ENCODE measurements at regions not wholly inside any gene's neighbourhood (a gene's known extent, or its start where the extent isn't known, plus 50 kb on each side); places are given as distances from the start of the nearest gene placed in this dataset.
"Not testable (repeated sequence)": the region's sequence is repeated elsewhere in the genome, so short reads cannot be mapped to it uniquely, and the experiment has no call there.

DNA sequence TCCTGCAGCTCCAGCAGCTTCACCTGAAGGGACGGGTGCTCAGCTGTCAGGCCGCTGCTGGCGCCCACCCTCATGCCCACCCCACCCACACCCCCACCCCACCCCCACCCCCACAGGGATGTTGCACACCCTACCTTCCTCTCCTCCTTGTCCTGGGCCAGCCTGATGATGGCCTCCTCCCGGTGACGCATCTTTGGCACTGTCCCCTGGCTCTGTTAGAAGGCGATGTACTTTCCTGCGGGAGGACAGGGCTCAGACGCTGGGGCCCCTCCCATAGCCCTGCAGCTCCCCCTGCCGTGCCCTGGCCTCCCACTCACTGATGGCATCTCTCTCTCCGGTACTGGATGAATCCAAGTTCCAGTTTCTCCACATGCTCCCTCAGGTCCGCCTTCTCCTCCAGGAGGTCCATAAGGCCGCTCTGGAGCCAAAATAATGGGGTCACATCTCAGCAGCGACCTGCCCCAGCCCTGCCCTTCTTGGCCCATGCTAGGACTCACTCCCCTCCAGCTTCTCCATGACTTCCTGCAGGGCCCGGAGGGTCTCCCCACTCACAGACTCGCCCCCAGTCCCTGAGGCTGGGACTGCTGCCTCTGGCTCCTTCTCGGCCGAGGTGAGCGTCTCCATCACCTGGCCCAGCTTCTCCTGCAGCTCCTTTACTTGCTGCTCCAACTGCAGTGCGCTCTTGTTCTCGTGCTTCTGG lies 55.2 kb downstream of the GOLGA8B start:
- DNase-seq: not testable (repeated sequence)

DNA sequence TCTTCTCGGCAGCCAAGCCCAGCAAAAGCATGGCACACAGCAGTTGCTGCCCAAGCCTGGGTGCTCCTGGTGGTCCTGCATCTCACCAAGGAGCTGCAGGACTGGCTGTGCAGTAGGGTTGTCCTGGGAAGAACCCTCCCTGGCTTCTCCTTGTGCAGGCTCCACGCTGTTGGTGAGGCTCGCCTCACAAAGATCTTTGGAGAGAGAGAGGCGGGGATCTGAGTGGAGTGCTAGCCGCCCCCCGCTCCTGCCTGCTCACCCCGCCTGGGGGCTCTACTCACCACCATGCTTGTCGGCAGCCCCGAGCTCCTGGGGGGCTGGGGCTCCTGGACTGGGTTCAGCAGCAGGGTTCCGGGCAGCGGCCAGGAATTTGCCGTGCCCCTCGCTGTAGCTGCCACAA lies 55.8 kb downstream of the GOLGA8B start:
- DNase-seq: not testable (repeated sequence)

DNA sequence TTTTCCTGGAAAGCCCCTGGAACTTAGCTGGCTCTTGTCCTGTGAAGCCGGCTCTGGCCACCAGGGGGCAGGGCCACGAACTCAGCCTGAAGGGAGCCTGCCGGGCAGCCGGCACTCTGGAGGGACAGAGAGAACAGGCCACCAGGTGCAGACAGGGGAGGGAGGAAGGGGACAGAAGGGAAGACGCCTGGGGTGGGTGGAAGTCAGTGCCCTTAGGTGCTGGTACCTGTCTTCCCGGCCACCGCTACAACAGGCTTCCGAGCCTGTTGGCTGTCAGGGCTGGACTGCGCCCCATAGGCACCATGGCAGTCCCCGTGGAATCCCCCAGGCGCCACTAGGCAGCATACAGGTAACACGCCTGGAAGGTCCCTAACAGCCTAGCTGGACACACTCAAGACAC lies 59.6 kb downstream of the GOLGA8B start:
- not testable (repeated sequence) for DNase-seq

DNA sequence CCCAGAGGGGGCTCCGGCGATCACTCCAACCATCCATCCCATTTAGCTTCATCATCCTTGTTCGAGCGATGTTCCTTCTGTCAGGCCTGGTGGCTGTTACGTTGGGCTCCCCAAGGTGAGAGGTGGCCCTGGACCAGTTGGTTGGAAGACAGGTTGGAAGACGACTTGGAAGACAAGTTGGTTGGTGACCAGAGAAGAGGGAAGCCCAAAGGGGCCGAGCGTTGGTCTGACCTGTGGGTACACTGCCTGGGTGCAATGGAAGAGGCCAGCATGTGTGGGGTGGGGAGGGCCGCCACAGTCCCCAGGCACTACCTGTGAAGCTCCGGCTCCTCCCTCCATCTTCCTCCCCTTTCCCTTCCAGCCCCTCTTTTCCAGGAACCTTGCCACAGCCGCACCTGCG lies 60.9 kb downstream of the GOLGA8B start:
- not testable (repeated sequence) for DNase-seq

DNA sequence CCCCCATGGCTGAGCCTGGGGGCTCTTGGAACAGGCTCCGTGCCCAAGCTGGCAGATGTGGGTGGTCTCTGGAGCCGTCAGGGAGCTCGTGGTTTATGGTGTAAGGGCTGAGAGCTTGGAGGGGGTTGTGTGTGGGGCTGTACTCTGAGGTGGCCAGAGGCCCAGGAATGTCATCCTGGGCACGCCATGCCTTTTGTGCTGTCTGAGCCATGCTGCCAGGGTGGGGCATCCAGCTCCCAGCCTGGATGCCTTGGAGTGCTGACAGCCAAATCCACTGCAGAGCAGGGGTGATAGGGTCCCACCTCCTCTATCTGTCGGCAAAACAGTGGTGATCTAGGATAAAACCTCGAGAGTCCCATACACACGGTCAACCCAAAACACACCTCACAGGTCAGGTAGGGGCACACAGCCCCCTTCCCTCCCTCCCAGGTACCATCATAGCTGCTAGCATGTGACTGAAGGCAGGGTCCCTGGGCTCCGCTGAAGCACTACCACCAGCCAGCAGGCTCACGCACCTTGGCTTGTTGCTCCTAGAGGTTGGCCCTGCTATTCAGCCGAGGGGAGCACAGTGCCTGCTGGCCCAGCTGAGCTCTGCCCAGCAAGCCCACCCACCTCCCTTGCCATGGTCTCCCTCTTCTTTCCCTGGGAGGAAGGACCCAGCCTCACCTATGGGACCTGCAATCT lies 61.5 kb downstream of the GOLGA8B start:
- not testable (repeated sequence) for DNase-seq

DNA sequence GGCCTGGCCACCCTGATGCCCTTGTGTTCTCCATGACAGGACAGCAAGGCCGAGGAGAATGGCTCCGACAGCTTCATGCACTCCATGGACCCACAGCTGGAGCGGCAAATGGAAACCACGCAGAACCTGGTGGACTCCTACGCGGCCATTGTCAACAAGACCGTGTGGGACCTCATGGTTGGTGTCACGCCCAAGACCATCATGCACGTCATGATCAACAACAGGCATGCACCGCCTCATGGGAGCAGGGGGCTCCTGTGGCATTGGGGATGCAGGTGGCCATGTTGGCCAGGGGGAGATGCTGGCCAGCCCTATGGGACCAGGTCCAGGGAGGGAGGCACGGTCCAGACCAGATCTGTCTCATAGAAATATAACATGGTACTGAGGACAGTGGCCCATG lies 62.9 kb downstream of the GOLGA8B start:
- DNase-seq: no peak

DNA sequence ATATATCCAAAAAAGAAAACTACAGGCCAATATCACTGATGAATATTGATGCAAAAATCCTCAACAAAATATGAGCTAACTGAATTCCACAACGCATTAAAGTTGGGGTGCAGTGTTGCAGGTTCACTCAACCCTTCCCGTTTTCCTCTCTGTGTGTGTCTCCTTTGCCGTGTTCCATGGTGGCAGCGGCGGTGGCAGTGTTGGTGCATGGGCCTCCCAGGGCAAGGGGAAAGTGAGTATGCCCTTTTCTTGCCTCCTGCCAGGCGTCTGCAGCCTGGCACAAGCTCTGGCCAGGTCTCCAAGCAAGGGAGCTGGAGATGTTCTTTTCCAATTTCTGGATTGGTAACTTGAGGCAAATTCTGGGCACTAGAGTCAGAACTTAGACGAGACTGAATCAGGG lies 63.4 kb downstream of the GOLGA8B start:
- DNase-seq: not testable (repeated sequence)

DNA sequence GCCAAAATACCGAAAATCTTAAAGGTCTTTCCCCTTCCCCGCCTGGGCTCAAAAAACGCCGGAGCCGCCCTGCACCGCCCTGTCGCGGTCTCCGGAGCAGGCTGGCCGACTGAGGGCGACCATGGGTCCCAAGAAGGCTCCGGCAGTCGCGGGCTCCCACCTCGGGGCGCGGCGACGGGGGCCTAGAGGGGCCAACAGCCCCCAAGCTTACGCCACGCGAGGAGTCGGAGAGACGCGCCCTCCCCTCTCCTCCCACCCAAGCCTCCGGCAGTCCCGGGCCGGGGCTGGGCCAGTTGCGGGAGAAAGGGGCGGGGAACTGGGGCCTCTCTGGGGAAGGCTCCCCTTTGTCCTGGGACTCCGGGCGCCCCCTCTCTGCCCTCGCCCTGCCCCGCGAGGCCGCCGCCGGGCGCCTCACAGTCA lies 69.2 kb downstream of the GOLGA8B start:
- peak; percentile 84 for DNase-seq

DNA sequence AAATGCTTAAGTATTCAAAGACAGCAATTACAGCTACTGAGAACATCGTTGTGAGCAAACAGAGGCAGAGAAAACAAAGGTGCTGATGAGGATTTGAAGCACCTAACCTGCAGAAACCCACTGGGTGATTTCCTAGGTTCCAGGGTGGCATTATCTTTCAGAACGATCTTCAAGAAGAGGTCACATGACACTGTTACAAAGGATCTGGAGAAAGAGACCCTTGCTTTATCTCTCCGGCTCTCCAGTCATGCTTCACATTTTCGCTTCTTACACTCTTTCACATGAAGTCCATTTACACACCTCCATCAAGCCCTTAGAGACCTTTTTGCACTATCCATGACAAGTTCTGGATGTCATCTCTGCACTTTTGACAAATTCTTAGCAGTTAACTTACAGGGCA lies 70.8 kb downstream of the GOLGA8B start:
- no peak for DNase-seq

DNA sequence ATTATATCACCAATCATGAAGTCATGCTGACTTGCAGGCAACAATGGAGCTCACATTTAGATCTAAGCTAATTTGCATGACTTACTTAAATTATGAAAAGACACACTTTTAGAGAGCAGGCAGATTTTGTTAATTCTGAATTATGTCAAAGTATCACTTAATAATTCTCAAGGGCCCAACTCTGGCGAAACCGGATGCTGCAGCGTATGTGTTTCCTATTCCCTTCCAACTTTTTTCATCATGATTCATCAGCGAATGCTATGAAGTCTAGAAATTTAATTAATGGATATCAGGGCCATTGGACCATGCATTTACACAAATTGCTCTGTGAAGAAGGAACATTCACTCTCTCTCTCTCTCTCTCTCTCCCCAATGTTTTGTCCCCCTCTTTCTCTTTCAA lies 63.5 kb upstream of the GOLGA8A start:
- no peak for DNase-seq

DNA sequence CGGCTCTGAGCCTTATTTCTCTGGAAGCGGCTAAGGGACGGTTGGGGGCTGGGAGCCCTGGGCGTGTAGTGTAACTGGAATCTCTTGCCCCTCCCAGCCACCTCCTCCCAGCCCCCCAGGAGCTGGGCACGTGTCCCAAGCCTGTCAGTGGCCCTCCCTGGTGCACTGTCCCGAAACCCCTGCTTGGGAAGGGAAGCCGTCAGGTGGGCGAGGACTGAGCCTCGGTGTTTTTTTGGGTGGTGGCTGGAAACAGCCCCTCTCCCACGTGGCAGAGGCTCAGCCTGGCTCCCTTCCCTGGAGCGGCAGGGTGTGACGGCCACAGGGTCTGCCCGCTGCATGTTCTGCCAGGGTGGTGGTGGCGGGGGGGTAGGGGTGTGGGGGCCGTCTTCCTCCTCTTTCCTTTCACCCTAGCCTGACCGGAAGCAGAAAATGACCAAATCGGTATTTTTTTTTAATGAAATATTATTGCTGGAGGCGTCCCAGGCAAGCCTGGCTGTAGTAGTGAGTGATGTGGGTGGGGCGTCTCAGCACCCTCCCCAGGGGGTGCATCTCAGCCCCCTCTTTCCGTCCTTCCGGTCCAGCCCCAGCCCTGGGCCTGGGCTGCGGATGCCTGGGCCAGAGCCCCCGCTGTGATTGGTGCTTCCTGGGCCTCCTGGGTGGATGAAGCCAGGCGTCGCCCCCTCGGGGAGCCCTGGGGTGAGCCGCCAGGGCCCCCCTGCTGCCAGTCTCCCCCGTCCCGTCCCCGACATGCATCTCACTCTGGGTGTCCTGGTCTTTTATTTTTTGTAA lies 58.8 kb upstream of the GOLGA8A start:
- no peak for DNase-seq

DNA sequence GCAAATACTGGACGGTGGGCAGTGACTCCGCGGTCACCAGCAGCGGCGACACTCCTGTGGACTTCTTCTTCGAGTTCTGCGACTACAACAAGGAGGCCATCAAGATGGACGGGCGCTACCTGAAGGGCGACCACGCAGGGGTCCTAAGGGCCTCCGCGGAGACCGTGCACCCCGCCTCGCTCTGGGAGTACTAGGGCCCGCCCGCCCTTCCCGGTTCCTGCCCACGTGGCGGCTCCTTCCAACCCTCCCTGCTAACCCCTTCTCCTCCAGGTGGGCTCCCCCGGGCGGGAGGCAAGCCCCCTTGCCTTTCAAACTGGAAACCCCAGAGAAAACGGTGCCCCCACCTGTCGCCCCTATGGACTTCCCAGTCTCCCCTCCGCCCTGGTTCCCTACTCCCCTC lies 58.1 kb upstream of the GOLGA8A start:
- DNase-seq: not testable (repeated sequence)

DNA sequence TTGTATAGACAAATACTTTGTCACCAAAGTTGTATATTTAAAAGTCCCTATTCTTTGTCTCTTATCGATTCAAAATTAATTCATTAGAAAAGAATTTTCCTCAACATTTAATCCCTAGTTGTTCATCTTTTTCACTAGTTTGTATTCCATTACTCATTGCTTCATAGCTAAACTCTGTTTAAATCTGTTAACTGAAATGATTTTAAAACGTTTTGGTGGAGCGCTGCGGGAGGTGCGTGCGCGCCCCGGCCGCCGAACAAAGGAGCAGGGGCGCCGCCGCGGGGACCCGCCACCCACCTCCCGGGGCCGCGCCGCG lies 56.4 kb upstream of the GOLGA8A start:
- no peak for DNase-seq

DNA sequence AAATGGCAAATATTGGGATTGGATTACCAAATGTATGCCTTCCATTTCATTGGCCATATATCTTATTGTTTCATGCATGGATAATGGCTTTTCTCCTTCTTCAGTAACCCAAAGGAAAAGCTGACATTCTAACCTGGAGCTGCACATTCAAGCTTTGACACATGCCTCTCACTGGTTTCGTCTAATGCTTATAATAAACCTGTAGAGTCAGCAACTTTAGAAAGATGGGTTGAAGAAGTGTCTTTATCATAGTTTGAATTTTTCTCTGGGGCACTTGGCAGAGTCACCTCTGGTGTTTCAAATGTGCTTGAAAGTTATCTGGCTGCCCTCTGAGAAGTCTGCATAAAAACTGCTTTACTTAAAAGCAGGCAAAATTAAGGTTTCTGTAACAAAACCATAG lies 55.4 kb upstream of the GOLGA8A start:
- no peak for DNase-seq

DNA sequence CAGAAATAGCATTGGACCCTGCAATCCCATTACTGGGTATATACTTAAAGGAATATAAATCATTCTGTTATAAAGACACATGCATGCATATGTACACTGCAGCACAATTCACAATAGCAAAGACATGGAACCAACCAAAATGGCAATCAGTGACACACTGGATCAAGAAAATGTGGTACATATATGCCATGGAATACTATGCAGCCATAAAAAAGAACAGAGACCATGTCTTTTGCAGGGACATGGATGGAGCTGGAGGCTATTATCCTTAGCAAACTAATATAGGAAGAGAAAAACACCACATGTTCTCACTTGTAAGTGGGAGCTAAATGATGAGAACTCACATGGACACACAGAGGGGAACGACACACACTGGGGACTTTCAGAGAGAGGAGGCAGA lies 53.9 kb upstream of the GOLGA8A start:
- not testable (repeated sequence) for DNase-seq

DNA sequence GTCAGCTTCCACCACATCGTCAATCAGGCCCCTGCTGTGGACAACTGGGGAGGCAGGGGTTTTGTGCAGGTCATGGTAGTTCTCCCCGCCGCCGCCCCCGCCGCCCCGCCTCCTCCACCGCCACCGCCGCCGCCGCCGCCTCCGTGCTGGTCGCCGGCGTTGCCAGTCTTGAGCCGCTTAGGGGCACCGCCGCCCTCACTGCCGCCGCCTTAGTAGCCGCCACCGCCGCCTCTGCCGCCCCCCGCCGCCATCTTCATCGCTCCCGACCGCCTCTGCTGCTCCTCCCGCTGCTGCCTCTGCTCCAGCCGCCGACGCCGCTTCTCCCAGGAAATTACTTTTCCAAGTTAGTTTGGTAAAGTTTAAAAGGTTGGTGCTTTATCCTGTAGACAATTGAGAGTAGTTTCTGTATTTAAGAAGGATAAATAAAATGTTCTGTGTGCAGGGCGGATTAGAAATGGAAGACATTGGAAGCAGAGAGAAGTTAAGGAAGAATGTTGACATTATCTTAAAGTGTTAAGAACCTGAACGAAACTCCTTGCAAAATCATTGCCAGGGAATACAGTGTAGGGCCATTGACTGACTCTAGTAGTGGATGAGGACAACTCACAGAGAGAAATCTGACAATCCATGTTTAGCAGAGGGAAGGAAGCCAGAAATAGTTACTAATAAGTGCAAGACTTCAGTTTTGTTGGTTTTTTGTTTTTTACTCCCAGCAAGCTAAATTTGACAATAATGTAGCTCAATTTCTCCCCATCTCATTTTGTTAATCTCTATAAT lies 53.0 kb upstream of the GOLGA8A start:
- DNase-seq: peak; percentile 29

DNA sequence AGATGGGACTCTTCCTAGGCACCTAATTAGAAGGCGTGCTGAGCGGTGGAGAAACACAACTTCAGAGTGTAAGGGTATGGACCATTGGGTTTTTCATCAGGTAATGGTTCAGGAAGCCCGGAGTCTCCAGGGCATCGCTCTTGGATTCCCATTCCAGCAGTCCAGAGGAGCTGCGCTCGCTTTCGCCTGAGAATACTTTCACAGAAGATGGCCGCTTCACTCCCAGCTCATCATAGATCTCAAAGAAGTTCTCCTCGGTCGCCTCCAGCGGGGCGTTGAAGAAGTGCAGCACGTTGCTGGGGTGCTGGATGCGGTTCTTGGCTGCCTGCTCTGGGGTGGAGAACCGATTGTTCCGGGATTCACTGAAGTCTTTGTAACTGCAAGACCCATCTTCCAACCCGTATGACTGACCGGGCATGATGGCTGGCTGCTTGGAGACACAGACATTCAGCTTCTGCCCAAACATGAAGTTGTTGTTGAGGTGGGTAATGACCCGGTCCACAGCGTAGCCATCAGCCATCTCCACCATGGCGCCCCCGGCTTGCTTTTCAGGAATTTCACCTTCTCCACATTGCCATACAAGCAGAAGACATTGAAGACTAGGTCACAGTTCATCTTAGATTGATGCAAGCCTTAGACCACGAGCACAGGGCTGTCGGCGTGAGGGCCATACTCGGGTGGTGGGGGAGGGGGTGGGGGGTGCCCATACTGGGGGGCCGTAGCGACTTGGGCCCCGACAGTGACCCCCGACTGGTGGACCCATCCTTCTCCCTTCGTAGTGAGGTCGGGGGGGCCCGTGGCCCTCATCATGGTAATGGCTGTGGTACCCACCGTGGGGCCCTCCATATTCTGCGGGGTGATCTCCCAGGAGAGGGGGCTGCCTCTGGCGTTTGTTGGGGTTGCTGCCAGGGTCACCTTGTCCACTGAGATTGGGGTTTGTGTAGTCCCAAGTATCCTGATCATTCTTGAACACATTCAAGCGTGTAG lies 51.7 kb upstream of the GOLGA8A start:
- DNase-seq: not testable (repeated sequence)
